OCI-LY3 (cell line): ENCODE measurements at regions not wholly inside any gene's neighbourhood (a gene's known extent, or its start where the extent isn't known, plus 50 kb on each side); places are given as distances from the start of the nearest gene placed in this dataset.

Experiments used
- H2AFZ ChIP-seq: fragments of 200-600, 300-600 bp; shearing (Covaris generic); 2 replicates; pipeline ENCODE4 v1.6.0; 2014; ENCODE audit warnings: antibody characterized with exemption, low read depth, low read length
- H3K27ac ChIP-seq: fragments of 200-600, 300-600 bp; sonication (generic); 2 replicates; pipeline ENCODE4 v1.5.1; 2014; ENCODE audit warnings: mild to moderate bottlenecking, low read length, moderate library complexity, mixed read lengths
- H3K27me3 ChIP-seq: fragments of 200-600, 300-600 bp; sonication (generic); 2 replicates; pipeline ENCODE4 v1.6.1; 2014; ENCODE audit warnings: low read depth, low read length, mixed read lengths
- H3K36me3 ChIP-seq: fragments of 200-600, 300-600 bp; sonication (generic); replicated peaks from 2 replicates; pipeline ENCODE3; 2014; ENCODE audit warnings: low read depth, low read length, mixed read lengths
- H3K4me1 ChIP-seq: fragments of 300-600, 200-600 bp; sonication (generic); 2 replicates; pipeline ENCODE4 v1.6.1; 2014; ENCODE audit warnings: low read length, mixed read lengths
- H3K4me2 ChIP-seq: fragments of 200-600, 300-600 bp; sonication (generic); 2 replicates; pipeline ENCODE4 v1.6.1; 2014; ENCODE audit warnings: low read length, mixed read lengths
- H3K4me3 ChIP-seq: fragments of 300-600, 200-600 bp; sonication (generic); 2 replicates; pipeline ENCODE4 v1.5.1; 2014; ENCODE audit warnings: antibody characterized with exemption, mild to moderate bottlenecking, low read length, moderate library complexity
- H3K79me2 ChIP-seq: fragments of 300-600, 200-600 bp; shearing (Covaris generic); 2 replicates; pipeline ENCODE4 v1.6.1; 2014; ENCODE audit warnings: mild to moderate bottlenecking, low read length, mixed read lengths
- H3K9ac ChIP-seq: fragments of 300-600, 200-600 bp; shearing (Covaris generic); 2 replicates; pipeline ENCODE4 v1.6.0; 2014; ENCODE audit warnings: mild to moderate bottlenecking, low read length, moderate library complexity
- H3K9me3 ChIP-seq: fragments of 200-600, 300-600 bp; shearing (Covaris generic); 2 replicates; pipeline ENCODE4 v1.6.1; 2014; ENCODE audit warnings: low read length, mixed read lengths; ENCODE audit not compliant: insufficient read depth
- H4K20me1 ChIP-seq: fragments of 200-600, 300-600 bp; sonication (generic); 2 replicates; pipeline ENCODE4 v1.6.1; 2016; ENCODE audit warnings: low read length, mixed read lengths; ENCODE audit not compliant: insufficient read depth
- EZH2phosphoT487 ChIP-seq: fragments of 200-600 bp; shearing (Covaris generic); IDR thresholded peaks from 2 replicates; pipeline ENCODE4 v1.6.1; 2018; ENCODE audit warnings: antibody characterized with exemption, mixed run types, low read depth
- TF ChIP-seq, protein P1 (sequence below): fragments of 200-600, 300-600 bp; sonication (generic); IDR thresholded peaks from 2 replicates; pipeline ENCODE4 v1.5.1; 2014; ENCODE audit warnings: antibody characterized with exemption, low read length, low read depth

DNA sequence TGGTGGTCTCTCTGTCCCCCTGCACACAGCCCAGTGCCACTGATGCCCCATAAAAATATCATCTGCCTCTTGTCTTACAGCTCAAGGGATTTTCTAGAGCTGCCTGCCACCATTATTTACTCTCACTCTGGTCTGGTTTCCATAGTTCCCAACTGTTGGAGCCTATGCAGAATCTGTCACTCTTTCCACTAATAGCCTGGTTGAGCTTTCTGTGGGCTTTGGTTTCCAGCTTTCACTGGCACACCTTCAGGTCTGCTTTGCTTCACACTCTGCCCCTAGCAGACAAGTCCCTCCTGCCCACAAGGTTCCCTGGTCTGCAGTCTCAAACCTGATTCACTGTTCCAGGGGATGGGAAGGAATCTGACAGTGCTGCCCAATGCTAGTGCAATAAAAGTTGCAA lies 103.0 kb upstream of the FTMT start:
- no peaks in the 10 kb centered on the region for H3K9me3 ChIP-seq

DNA sequence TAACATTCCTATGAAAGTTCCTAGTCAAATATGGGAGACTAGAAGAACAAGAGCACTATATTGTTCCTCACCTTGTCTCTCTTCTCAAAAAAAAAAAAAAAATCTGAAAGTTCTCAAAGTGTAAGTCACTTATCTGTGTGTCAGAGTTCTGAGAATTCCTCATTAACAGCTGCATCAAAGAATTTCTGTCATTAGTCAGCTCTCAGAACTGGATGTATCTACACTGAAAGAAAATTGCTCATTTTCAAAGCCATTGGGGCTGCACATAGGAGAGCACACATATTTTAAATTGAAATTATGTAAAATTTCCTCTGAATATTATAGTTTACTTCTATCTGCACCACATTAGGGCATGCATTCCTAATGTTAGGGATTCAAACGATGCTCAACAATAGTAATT lies 99.5 kb upstream of the FTMT start:
- H3K4me3 ChIP-seq: no peak overlapping the region
- no peak for TF ChIP-seq EZH2phosphoT487
- TF ChIP-seq, protein P1, sequence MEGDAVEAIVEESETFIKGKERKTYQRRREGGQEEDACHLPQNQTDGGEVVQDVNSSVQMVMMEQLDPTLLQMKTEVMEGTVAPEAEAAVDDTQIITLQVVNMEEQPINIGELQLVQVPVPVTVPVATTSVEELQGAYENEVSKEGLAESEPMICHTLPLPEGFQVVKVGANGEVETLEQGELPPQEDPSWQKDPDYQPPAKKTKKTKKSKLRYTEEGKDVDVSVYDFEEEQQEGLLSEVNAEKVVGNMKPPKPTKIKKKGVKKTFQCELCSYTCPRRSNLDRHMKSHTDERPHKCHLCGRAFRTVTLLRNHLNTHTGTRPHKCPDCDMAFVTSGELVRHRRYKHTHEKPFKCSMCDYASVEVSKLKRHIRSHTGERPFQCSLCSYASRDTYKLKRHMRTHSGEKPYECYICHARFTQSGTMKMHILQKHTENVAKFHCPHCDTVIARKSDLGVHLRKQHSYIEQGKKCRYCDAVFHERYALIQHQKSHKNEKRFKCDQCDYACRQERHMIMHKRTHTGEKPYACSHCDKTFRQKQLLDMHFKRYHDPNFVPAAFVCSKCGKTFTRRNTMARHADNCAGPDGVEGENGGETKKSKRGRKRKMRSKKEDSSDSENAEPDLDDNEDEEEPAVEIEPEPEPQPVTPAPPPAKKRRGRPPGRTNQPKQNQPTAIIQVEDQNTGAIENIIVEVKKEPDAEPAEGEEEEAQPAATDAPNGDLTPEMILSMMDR: no peak
- no peaks in the 10 kb centered on the region for H3K27me3 ChIP-seq
- H3K9ac ChIP-seq: no peak overlapping the region
- no peaks in the 10 kb centered on the region for H3K79me2 ChIP-seq
- no peaks in the 10 kb centered on the region for H3K9me3 ChIP-seq
- no peak overlapping the region for H2AFZ ChIP-seq
- H3K36me3 ChIP-seq: no peaks in the 10 kb centered on the region
- no peaks in the 10 kb centered on the region for H3K4me1 ChIP-seq
- no peaks in the 10 kb centered on the region for H4K20me1 ChIP-seq
- H3K27ac ChIP-seq: no peak overlapping the region
- no peak overlapping the region for H3K4me2 ChIP-seq

More for the DNA sequence above, 103.0 kb upstream of the FTMT start:
- no peaks in the 10 kb centered on the region for H4K20me1 ChIP-seq
- H2AFZ ChIP-seq: no peak overlapping the region
- no peak for TF ChIP-seq EZH2phosphoT487
- TF ChIP-seq, protein P1: no peak
- H3K36me3 ChIP-seq: no peaks in the 10 kb centered on the region
- H3K27ac ChIP-seq: no peak overlapping the region
- H3K79me2 ChIP-seq: no peaks in the 10 kb centered on the region
- no peak overlapping the region for H3K4me2 ChIP-seq
- H3K27me3 ChIP-seq: no peaks in the 10 kb centered on the region
- no peak overlapping the region for H3K9ac ChIP-seq
- H3K4me1 ChIP-seq: no peaks in the 10 kb centered on the region
- no peak overlapping the region for H3K4me3 ChIP-seq

- Histone ChIP-seq H3K9ac (no peak overlapping the region), H2AFZ (no peak overlapping the region), H3K27ac (no peak overlapping the region), H3K4me2 (no peak overlapping the region), H3K4me3 (no peak overlapping the region), H3K27me3 (no peaks in the 10 kb centered on the region), H3K79me2 (no peaks in the 10 kb centered on the region), H3K36me3 (no peaks in the 10 kb centered on the region), H3K4me1 (no peaks in the 10 kb centered on the region), H3K9me3 (no peaks in the 10 kb centered on the region), H4K20me1 (no peaks in the 10 kb centered on the region)
- TF ChIP-seq, protein P1: no peak
- TF ChIP-seq EZH2phosphoT487: no peak
These were observed 96.4 kb upstream of the FTMT start for GRCh38 chr5:121755266-121755665.

GRCh38 chr5:121757753-121758152 lies 93.9 kb upstream of the FTMT start:
- Histone ChIP-seq H3K9me3 (no peaks in the 10 kb centered on the region), H4K20me1 (no peaks in the 10 kb centered on the region)

More at GRCh38 chr5:121757753-121758152, 93.9 kb upstream of the FTMT start:
- Histone ChIP-seq H3K4me1 (no peaks in the 10 kb centered on the region), H3K4me2 (no peak overlapping the region), H2AFZ (no peak overlapping the region), H3K36me3 (no peaks in the 10 kb centered on the region), H3K4me3 (no peak overlapping the region), H3K27ac (no peak overlapping the region), H3K79me2 (no peaks in the 10 kb centered on the region), H3K9ac (no peak overlapping the region), H3K27me3 (no peaks in the 10 kb centered on the region)
- TF ChIP-seq, protein P1: no peak
- no peak for TF ChIP-seq EZH2phosphoT487
